Germinal center (tissue), 1 donor: ENCODE measurements at regions not wholly inside any gene's neighbourhood (a gene's known extent, or its start where the extent isn't known, plus 50 kb on each side); places are given as distances from the start of the nearest gene placed in this dataset.

Experiments used
- DNase-seq: peaks from one replicate; pipeline ENCODE4 v3.0.0; 2012; ENCODE audit warnings: mixed read lengths, low spot score

DNA sequence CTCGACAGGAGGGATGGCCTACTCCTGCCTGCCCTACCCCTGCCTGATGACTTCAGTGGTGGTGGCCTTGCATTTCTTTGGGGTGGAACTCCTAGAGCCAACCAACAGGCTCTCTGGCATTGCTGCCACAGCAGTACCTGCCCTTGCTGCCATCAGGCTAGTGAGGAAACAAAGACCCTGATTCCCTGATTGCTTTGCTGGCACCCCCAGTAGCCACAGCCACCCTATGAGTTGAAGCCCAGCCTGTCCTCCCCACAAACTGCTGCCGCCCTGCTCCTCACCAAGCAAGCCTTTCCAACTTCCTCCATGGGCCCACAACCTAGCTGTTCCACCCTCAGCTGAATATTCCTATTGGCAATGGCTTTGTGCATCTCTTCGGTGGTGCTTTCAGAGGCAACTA, 52.5 kb upstream of the KHDRBS2 start:
- DNase-seq, result no peak
